GM12878 (cell line): ENCODE measurements at regions not wholly inside any gene's neighbourhood (a gene's known extent, or its start where the extent isn't known, plus 50 kb on each side); places are given as distances from the start of the nearest gene placed in this dataset.

Experiments used
- CTCF ChIP-seq, 3 experiments: IDR thresholded peaks in 2 of 3; conservative IDR thresholded peaks in 1 of 3; 2 replicates each; pipeline ENCODE4 v1.5.1; 2011; ENCODE audit warnings: low read depth in 3 of 3, low read length in 3 of 3, mild to moderate bottlenecking in 3 of 3, control low read depth in 2 of 3, moderate library complexity in 2 of 3, inconsistent platforms in 1 of 3, mixed read lengths in 1 of 3; ENCODE audit not compliant: control insufficient read depth in 2 of 3, insufficient read depth in 1 of 3; ENCODE audit errors: extremely low read depth in 1 of 3
- E2F4 ChIP-seq: IDR thresholded peaks from 2 replicates; pipeline ENCODE4 v1.6.1; 2012; ENCODE audit warnings: low read depth, low read length, improper control_type of control experiment
- NRF1 ChIP-seq: conservative IDR thresholded peaks from 2 replicates; pipeline ENCODE4 v1.6.1; 2011; ENCODE audit warnings: mild to moderate bottlenecking, low read depth, low read length, improper control_type of control experiment
- POLR2AphosphoS5 ChIP-seq: IDR thresholded peaks from 2 replicates; pipeline ENCODE4 v1.6.1; 2011; ENCODE audit warnings: mild to moderate bottlenecking, low read length, inconsistent platforms
- YY1 ChIP-seq: IDR thresholded peaks from 2 replicates; pipeline ENCODE4 v1.6.1; 2011; ENCODE audit warnings: low read depth, mild to moderate bottlenecking, low read length
- ZNF687 ChIP-seq: fragments of 450-650 bp; IDR thresholded peaks from 2 replicates; pipeline ENCODE4 v1.6.1; 2017; ENCODE audit warnings: mild to moderate bottlenecking, moderate library complexity

GRCh38 chr10:2014541-2014940 is 277.2 kb upstream of the ADARB2 start:
- TF ChIP-seq E2F4: no peak
- no peak for TF ChIP-seq YY1
- no peak for TF ChIP-seq CTCF (IDR thresholded peaks at IDR 0.05 in 2 of 3, conservative IDR thresholded peaks at IDR 0.05 in 1 of 3; ENCODE audit: control insufficient read depth in 2 of 3, extremely low read depth in 1 of 3, insufficient read depth in 1 of 3, low read depth in 3 of 3, low read length in 3 of 3)
- TF ChIP-seq ZNF687: no peak
- TF ChIP-seq POLR2AphosphoS5: no peak
- TF ChIP-seq NRF1: no peak
